H9 (cell line): ENCODE measurements at regions not wholly inside any gene's neighbourhood (a gene's known extent, or its start where the extent isn't known, plus 50 kb on each side); places are given as distances from the start of the nearest gene placed in this dataset.

Experiments used
- DNase-seq: peaks from one replicate; pipeline ENCODE4 v3.0.0-alpha.2; 2017
- H2AFZ ChIP-seq: one replicate; pipeline ENCODE4 v1.6.1; 2013; ENCODE audit warnings: mild to moderate bottlenecking, low read length, control low read depth, moderate library complexity
- H2AK5ac ChIP-seq: 2 replicates; pipeline ENCODE4 v1.6.1; 2013; ENCODE audit warnings: low read length, control low read depth, mixed read lengths; ENCODE audit not compliant: insufficient read length
- H2BK120ac ChIP-seq: one replicate; pipeline ENCODE4 v1.6.1; 2013; ENCODE audit warnings: low read depth, mild to moderate bottlenecking, low read length, control low read depth, inconsistent platforms; ENCODE audit not compliant: poor library complexity, severe bottlenecking
- H2BK12ac ChIP-seq: 2 replicates; pipeline ENCODE4 v1.6.1; 2013; ENCODE audit warnings: low read length, control low read depth, mixed read lengths, low read depth; ENCODE audit not compliant: insufficient read length
- H2BK15ac ChIP-seq: 2 replicates; pipeline ENCODE4 v1.6.1; 2013; ENCODE audit warnings: low read depth, low read length, control low read depth
- H2BK20ac ChIP-seq: one replicate; pipeline ENCODE4 v1.6.1; 2013; ENCODE audit warnings: low read depth, mild to moderate bottlenecking, low read length, control low read depth, inconsistent platforms; ENCODE audit not compliant: poor library complexity, severe bottlenecking
- H2BK5ac ChIP-seq: 2 replicates; pipeline ENCODE4 v1.6.1; 2013; ENCODE audit warnings: low read length, control low read depth, mixed read lengths; ENCODE audit not compliant: insufficient read length
- H3K14ac ChIP-seq: 2 replicates; pipeline ENCODE4 v1.6.1; 2013; ENCODE audit warnings: low read length, control low read depth; ENCODE audit not compliant: insufficient read depth
- H3K18ac ChIP-seq: 2 replicates; pipeline ENCODE4 v1.6.1; 2013; ENCODE audit warnings: low read depth, mild to moderate bottlenecking, mixed read lengths, low read length, control low read depth; ENCODE audit not compliant: insufficient read length
- H3K23ac ChIP-seq: 2 replicates; pipeline ENCODE4 v1.6.1; 2013; ENCODE audit warnings: low read length, control low read depth, mixed read lengths, low read depth; ENCODE audit not compliant: insufficient read length
- H3K23me2 ChIP-seq: 2 replicates; pipeline ENCODE4 v1.6.1; 2013; ENCODE audit warnings: low read depth, mild to moderate bottlenecking, mixed read lengths, low read length, control low read depth; ENCODE audit not compliant: insufficient read length, poor library complexity, severe bottlenecking
- H3K27ac ChIP-seq: 2 replicates; pipeline ENCODE4 v1.5.1; 2013; ENCODE audit warnings: low read length, control low read depth, mixed read lengths, low read depth; ENCODE audit not compliant: insufficient read length
- H3K27me3 ChIP-seq: 2 replicates; pipeline ENCODE4 v1.6.1; 2013; ENCODE audit warnings: low read length, control low read depth, inconsistent platforms; ENCODE audit not compliant: insufficient read depth
- H3K4ac ChIP-seq: 2 replicates; pipeline ENCODE4 v1.6.1; 2013; ENCODE audit warnings: low read depth, mild to moderate bottlenecking, control low read depth, inconsistent platforms, low read length, moderate library complexity
- H3K4me1 ChIP-seq: 2 replicates; pipeline ENCODE4 v1.6.1; 2013; ENCODE audit warnings: low read length, control low read depth, inconsistent platforms; ENCODE audit not compliant: insufficient read depth
- H3K4me2 ChIP-seq: 2 replicates; pipeline ENCODE4 v1.6.1; 2013; ENCODE audit warnings: low read length, control low read depth, mixed read lengths; ENCODE audit not compliant: insufficient read length, insufficient read depth
- H3K56ac ChIP-seq: 2 replicates; pipeline ENCODE4 v1.6.1; 2013; ENCODE audit warnings: low read depth, mild to moderate bottlenecking, mixed read lengths, low read length, control low read depth; ENCODE audit not compliant: insufficient read length
- H3K79me1 ChIP-seq: 2 replicates; pipeline ENCODE4 v1.6.1; 2013; ENCODE audit warnings: low read depth, mild to moderate bottlenecking, moderate library complexity, low read length, control low read depth, inconsistent platforms; ENCODE audit not compliant: insufficient read depth, poor library complexity, severe bottlenecking
- H3K79me2 ChIP-seq: 2 replicates; pipeline ENCODE4 v1.6.1; 2013; ENCODE audit warnings: low read length, control low read depth, inconsistent platforms; ENCODE audit not compliant: insufficient read depth
- H3K9ac ChIP-seq: 2 replicates; pipeline ENCODE4 v1.6.1; 2013; ENCODE audit warnings: low read length, control low read depth, mixed read lengths; ENCODE audit not compliant: insufficient read length; ENCODE audit errors: extremely low read depth
- H3K9me3 ChIP-seq: one replicate; pipeline ENCODE4 v1.6.1; 2013; ENCODE audit warnings: low read depth, low read length, inconsistent platforms; ENCODE audit not compliant: control insufficient read depth
- H3T11ph ChIP-seq: one replicate; pipeline ENCODE4 v1.6.1; 2013; ENCODE audit warnings: mild to moderate bottlenecking, low read length, control low read depth, inconsistent platforms
- H4K20me1 ChIP-seq: one replicate; pipeline ENCODE4 v1.6.1; 2013; ENCODE audit not compliant: control insufficient read depth, insufficient read length, insufficient read depth
- H4K5ac ChIP-seq: 2 replicates; pipeline ENCODE4 v1.6.1; 2013; ENCODE audit warnings: low read depth, mild to moderate bottlenecking, mixed read lengths, low read length, control low read depth; ENCODE audit not compliant: insufficient read length
- H4K8ac ChIP-seq: replicated peaks from 2 replicates; pipeline ENCODE4 v1.6.1; 2013; ENCODE audit warnings: low read length, control low read depth, mixed read lengths, low read depth; ENCODE audit not compliant: insufficient read length
- H4K91ac ChIP-seq: 2 replicates; pipeline ENCODE4 v1.6.1; 2013; ENCODE audit warnings: low read depth, mild to moderate bottlenecking, moderate library complexity, mixed read lengths, low read length, control low read depth; ENCODE audit not compliant: insufficient read length
- H3K27ac Mint-ChIP-seq, 3 experiments: 2 replicates in 2 of 3; 3 replicates in 1 of 3; pipeline ENCODE4 v1.8.0; 2020 to 2021; ENCODE audit warnings: mixed read lengths in 3 of 3, mild to moderate bottlenecking in 1 of 3, moderate library complexity in 1 of 3
- H3K27me3 Mint-ChIP-seq: 2 replicates; pipeline ENCODE4 v1.8.0; 2021; ENCODE audit warnings: low read depth, mild to moderate bottlenecking, moderate library complexity, mixed read lengths
- H3K36me3 Mint-ChIP-seq, 3 experiments: 2 replicates in 2 of 3; 3 replicates in 1 of 3; pipeline ENCODE4 v1.8.0; 2020 to 2021; ENCODE audit warnings: low read depth in 3 of 3, mixed read lengths in 3 of 3; ENCODE audit not compliant: insufficient read depth in 1 of 3
- H3K4me1 Mint-ChIP-seq, 2 experiments: 2 replicates each; pipeline ENCODE4 v1.8.0; 2020; ENCODE audit warnings: mixed read lengths in 2 of 2
- H3K4me3 Mint-ChIP-seq, 2 experiments: 2 replicates in 1 of 2; 3 replicates in 1 of 2; pipeline ENCODE4 v1.8.0; 2020 to 2021; ENCODE audit warnings: mild to moderate bottlenecking in 2 of 2, mixed read lengths in 2 of 2, moderate library complexity in 1 of 2
- H3K9me3 Mint-ChIP-seq, 2 experiments: 2 replicates in 1 of 2; 3 replicates in 1 of 2; pipeline ENCODE4 v1.8.0; 2020; ENCODE audit warnings: mild to moderate bottlenecking in 2 of 2, mixed read lengths in 2 of 2, moderate library complexity in 1 of 2
- CTCF ChIP-seq: fragments of 200-600 bp; sonication (generic); conservative IDR thresholded peaks from 3 replicates; pipeline ENCODE4 v1.8.0; 2021; ENCODE audit warnings: antibody characterized with exemption, mild to moderate bottlenecking
- WGBS: extraction: QIAGEN DNeasy Blood & Tissue Kit; methylation state at CpG from one replicate; pipeline ENCODE4 v1.1.7; 2013; ENCODE audit warnings: missing lambda C conversion rate, low lambda C conversion rate, mixed read lengths; ENCODE audit not compliant: insufficient read length; ENCODE audit errors: extremely low coverage; 5-methylcytosine and 5-hydroxymethylcytosine counted together

- peaks cover 15% of the 10 kb centered on the region for H3K27me3 Mint-ChIP-seq
- Histone ChIP-seq H3K56ac (no peak overlapping the region), H3K79me1 (no peaks in the 10 kb centered on the region), H4K91ac (no peak overlapping the region), H3K4ac (no peak overlapping the region), H3K4me2 (no peak overlapping the region), H2BK20ac (no peak overlapping the region), H2BK12ac (no peak overlapping the region), H3K9me3 (no peaks in the 10 kb centered on the region), H4K20me1 (no peaks in the 10 kb centered on the region), H2AFZ (no peak overlapping the region), H3K14ac (no peak overlapping the region), H3K23ac (no peak overlapping the region), H3T11ph (no peak overlapping the region), H4K8ac (no peak overlapping the region), H3K79me2 (no peaks in the 10 kb centered on the region), H2BK15ac (no peak overlapping the region), H3K27me3 (no peaks in the 10 kb centered on the region), H2BK5ac (no peak overlapping the region), H3K4me1 (peaks cover 5% of the 10 kb centered on the region; the same call in 1 of the 2 replicates), H3K23me2 (no peaks in the 10 kb centered on the region), H3K9ac (no peak overlapping the region), H3K18ac (no peak overlapping the region), H2BK120ac (no peak overlapping the region), H4K5ac (no peak overlapping the region), H3K27ac (no peak overlapping the region), H2AK5ac (no peak overlapping the region)
- no peak overlapping the region for H3K27ac Mint-ChIP-seq
- H3K4me1 Mint-ChIP-seq = peaks cover 11 to 16% of the 10 kb centered on the region in 2 experiments
- no peak for TF ChIP-seq CTCF
- H3K9me3 Mint-ChIP-seq = no peaks in the 10 kb centered on the region; a peak in 1 of 5 replicates
- WGBS = no CpG with 5 or more reads among the region's 7 CpGs
- no peak overlapping the region for H3K4me3 Mint-ChIP-seq
- no peak for DNase-seq
- H3K36me3 Mint-ChIP-seq = no peaks in the 10 kb centered on the region
Measured at GRCh38 chr16:86306011-86306644, 204.2 kb upstream of the FOXF1 start.
